H4 (cell line): ENCODE measurements at regions not wholly inside any gene's neighbourhood (a gene's known extent, or its start where the extent isn't known, plus 50 kb on each side); places are given as distances from the start of the nearest gene placed in this dataset.

ENCODE experiments used
- DNase-seq: peaks from one replicate; pipeline ENCODE4 v3.0.0-alpha.2; 2015; ENCODE audit warnings: low spot score

DNA sequence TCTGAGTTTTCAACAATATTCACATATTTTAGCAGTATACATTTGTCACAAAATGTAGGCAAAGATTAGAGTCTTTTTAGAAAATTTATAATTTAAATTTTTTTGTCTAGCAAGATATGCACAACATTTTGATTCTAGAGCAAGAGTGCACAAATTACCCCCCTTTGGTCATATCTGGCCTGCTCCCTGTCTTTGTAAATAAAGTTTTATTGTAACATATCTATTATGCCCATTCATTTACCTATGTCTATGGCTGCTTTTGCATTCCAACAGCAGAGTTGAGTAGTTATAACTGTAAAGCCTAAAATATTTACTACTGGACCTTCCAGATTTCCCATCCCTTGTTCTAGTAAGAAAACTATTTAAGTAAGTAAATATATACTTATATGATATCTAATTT lies 430.7 kb downstream of the EDEM1 start:
- no peak for DNase-seq

DNA sequence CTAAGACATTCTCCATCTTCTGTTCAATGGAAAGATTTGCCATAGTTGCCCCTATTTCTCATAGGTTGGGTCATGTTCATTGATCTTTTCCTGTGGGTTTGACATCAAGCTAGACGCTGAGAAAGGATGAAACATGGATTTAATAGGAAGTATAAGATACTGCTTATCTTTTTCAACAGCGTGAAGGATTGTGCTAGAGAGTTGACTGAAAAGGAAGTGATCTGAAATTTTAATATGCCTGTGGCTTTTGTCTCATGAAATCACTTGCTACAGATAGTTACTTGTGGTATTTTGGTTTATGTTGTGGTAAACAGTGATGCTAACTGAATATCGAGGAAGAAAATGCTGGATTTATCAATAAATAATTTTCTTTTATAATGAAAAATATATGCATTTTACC lies 442.9 kb downstream of the EDEM1 start:
- no peak for DNase-seq

GRCh38 chr3:5633960-5634359 lies 446.5 kb downstream of the EDEM1 start:
- DNase-seq = no peak

DNA sequence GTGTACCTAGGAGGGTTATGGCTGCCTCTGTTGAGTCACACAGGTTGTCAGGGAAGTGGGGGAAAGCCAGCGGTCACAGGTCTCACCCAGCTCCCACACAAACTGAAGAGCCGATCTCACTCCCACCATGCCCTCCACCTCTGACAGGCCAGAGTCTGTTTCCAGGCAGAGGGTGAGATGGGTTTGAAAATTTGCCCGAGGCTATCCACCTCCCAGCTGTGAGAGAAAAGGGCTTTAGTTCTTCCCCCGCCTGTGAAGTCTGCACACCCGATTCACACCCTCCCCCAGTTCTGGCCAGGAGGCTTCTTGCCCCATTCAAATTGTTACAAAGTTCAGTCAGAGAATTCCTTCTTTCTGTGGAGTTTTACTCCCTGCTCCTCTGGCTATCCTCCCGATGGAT lies 446.9 kb downstream of the EDEM1 start:
- DNase-seq = no peak

DNA sequence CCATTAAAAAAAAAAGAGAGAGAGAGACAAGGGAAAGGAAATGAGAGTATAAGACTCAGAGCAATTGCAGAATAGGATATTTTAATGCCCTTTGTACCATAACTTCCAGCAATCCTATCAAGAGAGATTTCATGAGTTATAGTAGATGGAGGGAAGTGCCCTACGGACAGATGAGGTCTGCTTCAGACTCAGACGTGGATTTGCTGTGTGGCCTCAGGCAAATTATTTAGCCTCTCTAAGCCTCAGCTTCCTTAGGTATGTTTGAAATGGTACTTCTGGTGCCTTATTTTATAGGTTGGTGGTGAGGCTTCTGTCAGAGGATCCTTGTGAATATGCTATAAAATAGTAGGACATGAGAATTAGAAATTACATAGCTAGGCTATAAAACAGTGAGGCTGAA lies 448.2 kb downstream of the EDEM1 start:
- no peak for DNase-seq

DNA sequence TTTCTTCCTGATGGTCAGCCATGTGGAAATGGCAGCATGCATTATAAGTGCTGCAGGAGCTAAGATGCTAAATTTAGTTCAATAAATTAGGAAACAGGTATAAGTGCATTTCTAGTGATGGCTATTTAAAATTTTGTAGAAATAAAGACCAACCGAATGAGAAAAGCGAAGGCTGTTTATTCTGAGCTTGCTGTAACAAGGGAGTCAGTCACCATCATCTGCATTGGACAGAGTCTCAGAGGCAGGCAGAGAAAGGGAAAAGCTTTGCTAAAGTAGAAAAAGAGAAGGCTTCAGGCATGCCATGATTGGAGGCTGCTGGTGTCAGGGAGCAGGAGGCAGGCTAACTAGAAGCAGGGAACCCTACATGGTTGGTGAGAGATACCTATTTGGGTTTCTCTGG lies 451.0 kb downstream of the EDEM1 start:
- DNase-seq = no peak

DNA sequence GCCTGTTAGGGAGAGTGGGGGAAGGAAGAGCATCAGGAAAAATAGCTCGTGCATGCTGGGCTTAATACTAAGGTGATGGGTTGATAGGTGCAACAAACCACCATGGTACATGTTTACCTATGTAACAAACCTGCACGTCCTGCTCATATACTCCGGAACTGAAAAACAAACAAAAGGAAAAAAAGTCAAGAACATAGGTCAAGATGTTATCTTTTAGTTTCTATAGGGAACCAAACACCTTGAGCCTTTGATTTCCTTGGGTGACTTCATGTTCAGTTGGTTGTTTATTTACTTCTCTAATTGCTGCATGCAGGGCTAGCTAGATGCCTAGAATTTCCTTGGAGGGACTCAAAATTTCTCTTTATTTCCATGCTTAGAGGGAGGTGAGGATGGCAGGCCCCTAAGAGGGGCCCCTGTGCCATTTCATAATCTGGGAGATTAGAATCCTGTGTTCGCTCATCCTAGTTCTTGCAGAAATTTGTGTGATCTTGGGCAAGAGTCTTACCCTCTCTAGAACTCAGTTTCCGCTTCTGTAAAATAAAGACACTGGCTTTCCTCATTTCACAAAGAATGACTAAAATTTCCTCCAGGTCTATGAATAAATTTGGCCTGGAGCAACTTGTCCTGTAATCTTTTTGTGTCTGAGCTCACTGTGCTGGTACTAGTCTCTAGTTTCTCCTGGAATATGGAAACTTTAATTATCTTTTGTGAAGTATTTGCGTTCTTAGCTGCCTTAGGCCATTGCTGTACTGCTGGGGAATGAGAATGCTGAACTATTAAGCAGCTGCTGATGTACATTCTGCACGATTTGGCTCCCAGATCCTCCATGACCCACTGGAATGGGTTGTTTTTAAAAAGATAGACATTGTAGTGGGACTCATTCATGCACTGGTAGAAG lies 457.5 kb downstream of the EDEM1 start:
- DNase-seq = no peak

- DNase-seq = no peak
Observed at GRCh38 chr3:5645692-5646410, 458.3 kb downstream of the EDEM1 start.

DNA sequence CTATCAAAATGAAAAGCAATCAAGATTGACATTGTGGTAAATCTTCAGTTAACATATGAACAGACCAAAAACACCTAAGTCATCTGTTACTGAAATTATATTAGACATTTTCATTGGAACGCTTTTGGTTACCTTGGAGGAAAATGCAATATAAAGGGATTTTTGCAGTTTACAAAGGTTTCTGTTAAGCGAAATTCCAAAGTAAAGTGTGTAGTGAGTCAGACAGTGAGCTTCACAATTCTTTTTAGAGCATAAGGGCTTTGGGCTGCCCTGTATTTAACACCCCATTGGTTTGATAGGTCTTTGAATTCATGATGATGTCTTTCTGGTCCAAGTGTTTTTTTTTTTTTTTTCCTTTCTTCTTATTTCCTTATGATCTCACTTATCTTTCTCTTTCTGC lies 462.8 kb downstream of the EDEM1 start:
- no peak for DNase-seq

GRCh38 chr3:5651351-5651750 lies 463.8 kb downstream of the EDEM1 start:
- DNase-seq = no peak

GRCh38 chr3:5653426-5654143 lies 466.1 kb downstream of the EDEM1 start:
- DNase-seq = no peak

GRCh38 chr3:5657106-5657505 lies 469.6 kb downstream of the EDEM1 start:
- no peak for DNase-seq

DNA sequence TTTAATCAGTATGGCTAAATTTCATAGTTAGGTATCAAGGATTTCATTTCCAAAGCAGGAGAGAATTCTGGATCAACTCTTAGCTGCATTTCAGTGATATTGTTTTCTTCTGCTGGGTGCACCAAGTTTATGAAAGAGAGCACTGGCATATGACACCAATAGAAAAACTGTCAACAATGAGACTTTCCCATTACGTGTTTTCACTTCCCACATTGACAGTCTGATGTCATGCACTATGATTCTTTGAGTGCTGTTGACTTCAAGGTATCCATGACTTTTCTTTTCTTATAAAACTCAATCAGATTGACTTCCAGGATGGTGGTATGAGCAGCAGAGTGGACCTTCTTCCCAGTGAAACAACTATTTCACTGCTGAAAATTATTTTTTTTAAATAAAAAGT lies 476.1 kb downstream of the EDEM1 start:
- DNase-seq = no peak

DNA sequence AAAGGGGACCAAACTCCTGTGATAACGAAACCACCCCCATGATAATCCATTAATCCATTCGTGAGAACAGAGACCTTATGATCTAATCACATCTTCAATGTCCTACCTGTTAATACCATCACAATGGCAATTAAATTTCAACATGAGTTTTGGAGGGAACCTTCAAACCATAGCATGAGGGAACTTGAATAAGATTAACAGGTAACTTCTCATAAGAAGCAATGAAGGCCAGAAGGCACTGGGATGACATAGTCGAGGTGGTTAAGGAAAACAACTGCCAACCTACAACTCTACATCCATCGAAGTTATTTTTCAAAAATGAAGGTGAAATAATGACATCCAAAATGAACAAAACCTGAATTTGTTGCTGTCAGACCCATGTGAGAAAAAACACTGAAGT lies 478.9 kb downstream of the EDEM1 start:
- DNase-seq = no peak

GRCh38 chr3:5673521-5673920 lies 486.0 kb downstream of the EDEM1 start:
- no peak for DNase-seq

DNA sequence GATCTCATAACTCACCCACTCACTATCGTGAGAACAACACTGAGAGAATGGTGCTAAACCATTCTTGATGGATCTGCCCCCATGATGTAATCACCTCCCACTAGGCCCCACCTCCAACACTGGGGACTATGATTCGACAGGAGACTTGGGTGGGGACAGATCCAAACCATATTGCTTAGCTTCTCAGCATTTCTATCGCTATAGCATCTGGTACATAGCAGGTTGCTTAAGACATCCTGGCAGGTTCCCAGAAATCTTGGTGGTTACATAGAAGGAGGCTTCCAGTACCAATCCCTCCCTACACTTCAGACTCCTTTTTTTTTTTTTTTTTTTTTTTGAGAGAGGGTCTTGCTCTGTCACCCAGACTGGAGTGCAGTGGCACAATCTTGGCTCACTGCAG lies 487.8 kb downstream of the EDEM1 start:
- DNase-seq = no peak

- DNase-seq = no peak
Observed at GRCh38 chr3:5677555-5677954, 490.0 kb downstream of the EDEM1 start.

DNA sequence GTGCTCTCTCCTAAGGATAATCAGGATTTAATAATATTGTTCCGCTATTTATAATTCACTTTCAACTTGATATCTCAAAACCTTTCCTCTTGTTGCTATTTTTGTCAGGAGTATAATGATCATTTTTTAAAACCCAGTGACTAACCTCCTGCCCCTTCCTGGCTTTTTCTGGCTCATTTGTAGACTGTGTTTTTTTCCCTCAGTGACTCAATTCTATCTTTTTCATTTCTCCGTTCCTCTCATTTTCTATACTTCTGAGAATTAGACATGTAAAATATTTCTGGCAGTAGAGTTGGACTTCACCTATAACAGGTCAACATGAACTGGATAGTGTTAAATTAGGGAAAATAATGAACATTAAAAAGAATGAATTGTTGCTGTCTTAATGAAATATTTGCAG lies 490.7 kb downstream of the EDEM1 start:
- DNase-seq = no peak

GRCh38 chr3:5678844-5679243 lies 491.3 kb downstream of the EDEM1 start:
- no peak for DNase-seq

DNA sequence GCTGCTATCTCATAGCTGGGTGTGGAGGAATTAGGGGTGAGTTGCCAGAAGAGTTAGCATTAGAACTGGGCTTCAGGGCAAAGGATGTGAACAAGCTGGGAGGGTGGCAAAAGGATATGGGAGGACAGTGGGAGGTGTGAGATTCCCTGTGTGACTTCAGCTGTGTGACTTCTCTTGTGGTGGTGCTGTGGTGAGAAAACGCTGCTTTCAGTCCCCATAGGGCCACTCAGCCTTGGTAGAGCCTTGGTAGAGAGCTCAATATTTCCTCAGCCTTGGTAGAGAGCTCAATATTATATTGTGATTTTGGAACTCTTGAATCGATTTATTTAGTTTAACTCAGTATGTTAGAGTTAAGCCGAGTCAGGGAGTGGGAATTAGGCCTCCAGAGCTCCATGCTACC lies 499.7 kb downstream of the EDEM1 start:
- DNase-seq = no peak

DNA sequence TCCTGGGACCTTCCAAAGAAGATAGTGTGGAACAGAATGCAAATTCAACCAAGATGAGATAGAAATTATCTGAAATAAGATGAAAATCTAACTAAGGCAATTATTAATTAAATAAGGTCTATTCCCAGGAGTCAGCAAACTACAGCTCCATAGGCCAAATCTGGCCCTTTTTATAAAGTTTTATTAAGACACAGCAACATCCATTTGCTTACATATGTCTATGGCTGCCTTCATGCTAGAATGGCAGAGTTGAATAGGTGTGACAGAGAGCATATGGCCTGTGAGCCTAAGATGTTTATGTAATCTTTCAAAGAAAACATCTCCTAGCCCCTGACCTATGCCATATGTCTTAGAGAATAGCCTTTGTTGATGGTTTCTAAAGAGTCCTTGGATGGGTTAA lies 503.0 kb downstream of the EDEM1 start:
- no peak for DNase-seq

- DNase-seq = no peak
Observed at GRCh38 chr3:5690904-5691532, 503.5 kb downstream of the EDEM1 start.
